B cell (primary cell): ENCODE measurements at regions not wholly inside any gene's neighbourhood (a gene's known extent, or its start where the extent isn't known, plus 50 kb on each side); places are given as distances from the start of the nearest gene placed in this dataset.

Experiments used
- ATAC-seq: fragments of 200-7000 bp; cut with Tn5 transposase; one replicate; pipeline ENCODE4 v1.10.0; 2021; ENCODE audit warnings: low read depth, mild to moderate bottlenecking, moderate number of reproducible peaks, moderate library complexity
- CTCF ChIA-PET: fragments of 350-600 bp; sonication (Branson Sonifier 250); formaldehyde crosslinking; loops from one replicate; lab custom pipeline; 2021; ENCODE audit warnings: antibody characterized with exemption, inconsistent platforms; lab: Charles Lee
- POLR2A ChIA-PET: fragments of 350-600 bp; sonication (Branson Sonifier 250); formaldehyde crosslinking; loops from one replicate; lab custom pipeline; 2021; ENCODE audit warnings: antibody characterized with exemption; lab: Charles Lee
- DNase-seq: peaks from one replicate; pipeline ENCODE4 v3.0.0; 2013
- H2AFZ ChIP-seq: 2 replicates; pipeline ENCODE4 v1.6.1; 2012; ENCODE audit warnings: mild to moderate bottlenecking, low read depth, low read length; ENCODE audit not compliant: insufficient read depth, poor library complexity, severe bottlenecking
- H3K27ac ChIP-seq, 2 donors: 1 replicate in 1 of 2; 2 replicates in 1 of 2; pipeline ENCODE4 v1.5.1; 2012 to 2013; ENCODE audit warnings: low read length in 2 of 2, mild to moderate bottlenecking in 2 of 2, moderate library complexity in 1 of 2
- H3K27me3 ChIP-seq, 4 experiments: fragments of 200-600 bp in 1 of 4; sonication (generic) in 1 of 4; replicated peaks in 1 of 4; 1 replicate in 2 of 4; 2 replicates in 2 of 4; pipeline versions ENCODE4 v1.6.1 to v1.7.0; 2013 to 2016; ENCODE audit warnings: low read length in 3 of 4, mild to moderate bottlenecking in 2 of 4, mixed read lengths in 1 of 4, moderate library complexity in 1 of 4; ENCODE audit not compliant: insufficient read depth in 4 of 4, control insufficient read depth in 3 of 4; ENCODE audit errors: control extremely low read depth in 1 of 4
- H3K36me3 ChIP-seq, 2 experiments: replicated peaks in 1 of 2; 1 replicate in 1 of 2; 2 replicates in 1 of 2; pipeline versions ENCODE4 v1.6.1 to v1.7.1; 2013; ENCODE audit warnings: low read length in 1 of 2; ENCODE audit not compliant: insufficient read depth in 2 of 2, control insufficient read depth in 1 of 2; ENCODE audit errors: control extremely low read depth in 1 of 2, extremely low read depth in 1 of 2
- H3K4me1 ChIP-seq, 2 donors: fragments of 200-600 bp in 1 of 2; sonication (generic) in 1 of 2; 1 replicate in 1 of 2; 2 replicates in 1 of 2; pipeline versions ENCODE4 v1.5.1 to v1.6.1; 2013 to 2017; ENCODE audit warnings: low read length in 2 of 2; ENCODE audit not compliant: control insufficient read depth in 2 of 2, insufficient read depth in 2 of 2
- H3K4me2 ChIP-seq: replicated peaks from 2 replicates; pipeline ENCODE3; 2012; ENCODE audit warnings: mild to moderate bottlenecking, low read depth, low read length; ENCODE audit not compliant: poor library complexity, severe bottlenecking
- H3K4me3 ChIP-seq, 5 experiments: fragments of 200-600 bp in 1 of 5; sonication (generic) in 1 of 5; 1 replicate in 3 of 5; 2 replicates in 2 of 5; pipeline versions ENCODE4 v1.5.1 to v1.7.0; 2011 to 2016; ENCODE audit warnings: low read length in 4 of 5, mild to moderate bottlenecking in 4 of 5, low read depth in 2 of 5, control low read depth in 1 of 5, moderate library complexity in 1 of 5; ENCODE audit not compliant: insufficient read depth in 1 of 5; ENCODE audit errors: control extremely low read depth in 1 of 5, extremely low read depth in 1 of 5
- H3K79me2 ChIP-seq: fragments of 200-600 bp; sonication (generic); one replicate; pipeline ENCODE4 v1.6.0; 2016; ENCODE audit warnings: low read length; ENCODE audit not compliant: control insufficient read depth, insufficient read depth
- H3K9ac ChIP-seq: fragments of 200-600 bp; sonication (generic); 2 replicates; pipeline ENCODE4 v1.6.1; 2017; ENCODE audit warnings: mild to moderate bottlenecking, low read length, moderate library complexity
- H3K9me3 ChIP-seq, 3 donors: one replicate each; pipeline versions ENCODE4 v1.6.1 to v1.7.1; 2013; ENCODE audit warnings: low read length in 2 of 3; ENCODE audit not compliant: control insufficient read depth in 2 of 3, insufficient read depth in 1 of 3; ENCODE audit errors: control extremely low read depth in 1 of 3
- H4K20me1 ChIP-seq: 2 replicates; pipeline ENCODE4 v1.6.0; 2012; ENCODE audit warnings: mild to moderate bottlenecking, low read length; ENCODE audit not compliant: insufficient read depth, control insufficient read depth, poor library complexity, severe bottlenecking
- H3K27ac Mint-ChIP-seq: one replicate; pipeline ENCODE4 v1.8.0; 2021; ENCODE audit warnings: mixed read lengths
- H3K27me3 Mint-ChIP-seq: one replicate; pipeline ENCODE4 v1.8.0; 2021; ENCODE audit warnings: mixed read lengths
- H3K4me1 Mint-ChIP-seq: one replicate; pipeline ENCODE4 v1.8.0; 2021; ENCODE audit warnings: mixed read lengths
- H3K4me3 Mint-ChIP-seq: one replicate; pipeline ENCODE4 v1.8.0; 2021; ENCODE audit warnings: mixed read lengths
- H3K9me3 Mint-ChIP-seq: one replicate; pipeline ENCODE4 v1.8.0; 2022; ENCODE audit warnings: mixed read lengths; ENCODE audit not compliant: insufficient read depth
- CTCF ChIP-seq: fragments of 200-600 bp; IDR thresholded peaks from one replicate; pipeline ENCODE4 v1.8.0; 2022; ENCODE audit warnings: antibody characterized with exemption, mild to moderate bottlenecking
- EZH2 ChIP-seq: IDR thresholded peaks from 2 replicates; pipeline ENCODE4 v1.6.1; 2012; ENCODE audit warnings: borderline replicate concordance, low read depth, mild to moderate bottlenecking, moderate library complexity, low read length; ENCODE audit not compliant: insufficient read depth, poor library complexity, severe bottlenecking
- WGBS: methylation state at CpG from one replicate; pipeline ENCODE4 v1.1.5; 2013; ENCODE audit warnings: missing lambda C conversion rate; ENCODE audit not compliant: insufficient coverage; 5-methylcytosine and 5-hydroxymethylcytosine counted together
- intact Hi-C: fragments of 100-400 bp; cut with micrococcal nuclease; formaldehyde crosslinking; loops from one replicate; pipeline ENCODE4 v1.10.0; 2022

DNA sequence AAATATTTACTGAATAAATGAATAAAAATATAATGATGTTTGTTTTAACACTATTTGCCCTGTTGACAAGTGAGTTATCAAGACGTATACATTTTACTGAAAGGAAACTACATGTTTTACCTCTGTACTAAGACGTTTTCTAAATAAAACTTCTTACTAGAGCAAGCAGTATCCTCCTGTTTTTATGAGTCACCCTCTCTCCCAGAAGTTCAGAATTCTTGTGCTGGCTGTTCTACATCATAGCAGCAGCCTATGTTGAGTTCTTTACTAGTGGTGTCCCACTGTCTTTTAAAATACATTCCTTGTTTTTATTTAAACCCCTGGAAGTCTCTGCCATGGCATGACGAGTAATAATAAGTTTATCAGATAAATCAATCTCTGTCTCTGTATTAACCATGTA, 297.4 kb downstream of the CALCRL start:
- ChIA-PET CTCF (no interaction called here), POLR2A (no interaction called here)
- no peaks in the 10 kb centered on the region for H3K79me2 ChIP-seq
- H3K4me1 ChIP-seq: no peaks in the 10 kb centered on the region
- intact Hi-C loops: no loop called here
- H3K9ac ChIP-seq: no peak overlapping the region
- no peaks in the 10 kb centered on the region for H3K36me3 ChIP-seq
- no peaks in the 10 kb centered on the region for H3K4me1 Mint-ChIP-seq
- H2AFZ ChIP-seq: no peak overlapping the region
- H3K27ac Mint-ChIP-seq: no peak overlapping the region
- ATAC-seq (no peak), DNase-seq (no peak)
- TF ChIP-seq EZH2 (no peak), CTCF (no peak)
- H3K4me2 ChIP-seq: no peak overlapping the region
- no peaks in the 10 kb centered on the region for H3K9me3 ChIP-seq
- H3K9me3 Mint-ChIP-seq: peaks cover 4% of the 10 kb centered on the region
- H3K27ac ChIP-seq: no peak overlapping the region
- no peaks in the 10 kb centered on the region for H3K27me3 ChIP-seq
- 94% methylated on average over 2 of the region's 3 CpGs for WGBS
- no peaks in the 10 kb centered on the region for H3K27me3 Mint-ChIP-seq
- H4K20me1 ChIP-seq: no peaks in the 10 kb centered on the region
- no peak overlapping the region for H3K4me3 ChIP-seq
- no peak overlapping the region for H3K4me3 Mint-ChIP-seq

DNA sequence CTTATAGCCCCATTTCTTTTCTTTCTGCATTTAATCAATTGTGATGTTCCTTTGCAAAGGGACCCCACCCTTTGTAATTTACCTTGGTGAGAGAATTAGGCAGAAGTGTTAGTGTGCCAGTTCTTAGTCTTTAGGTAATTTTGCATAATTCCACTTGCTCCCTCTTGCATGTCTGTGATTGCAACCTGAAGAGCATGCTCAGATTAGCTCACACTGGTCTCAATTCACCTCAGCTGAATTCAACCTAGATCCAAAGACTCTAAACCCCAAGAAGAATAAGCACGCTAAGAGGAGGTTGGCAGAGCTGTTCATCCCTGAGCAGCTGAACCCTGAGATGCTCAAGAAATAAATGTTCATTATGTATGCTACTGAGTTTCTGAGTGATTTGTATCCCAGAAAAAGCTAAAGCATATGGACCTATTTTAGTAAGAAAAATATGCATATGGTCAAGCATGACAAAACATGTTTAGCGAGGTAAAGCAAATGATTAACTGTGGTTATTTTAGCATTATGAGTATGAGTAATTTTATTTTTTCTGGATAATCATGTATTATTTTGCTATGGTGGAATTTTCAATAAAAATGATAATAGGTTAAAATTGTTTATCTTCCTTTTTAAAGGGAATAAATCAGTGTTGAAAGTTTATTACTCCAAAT, 299.2 kb upstream of the ZSWIM2 start:
- ATAC-seq (no peak), DNase-seq (no peak)
- Histone ChIP-seq H4K20me1 (no peaks in the 10 kb centered on the region), H3K4me1 (no peaks in the 10 kb centered on the region), H3K4me2 (no peak overlapping the region), H3K4me3 (no peak overlapping the region), H3K9me3 (peaks cover 0 to 1% (median 0%) of the 10 kb centered on the region in 3 donors), H3K27me3 (no peaks in the 10 kb centered on the region), H3K27ac (no peak overlapping the region), H2AFZ (no peak overlapping the region), H3K9ac (no peak overlapping the region), H3K79me2 (no peaks in the 10 kb centered on the region), H3K36me3 (no peaks in the 10 kb centered on the region)
- Mint-ChIP-seq H3K27me3 (no peaks in the 10 kb centered on the region), H3K4me1 (no peaks in the 10 kb centered on the region), H3K4me3 (no peak overlapping the region), H3K27ac (no peak overlapping the region), H3K9me3 (no peaks in the 10 kb centered on the region)
- CTCF ChIA-PET: no interaction called here
- TF ChIP-seq EZH2 (no peak), CTCF (no peak)
- WGBS: no CpG with 5 or more reads among the region's 2 CpGs
- intact Hi-C loops: no loop called here
- POLR2A ChIA-PET: no interaction called here
